ENCODE measurements at regions not wholly inside any gene's neighbourhood (a gene's known extent, or its start where the extent isn't known, plus 50 kb on each side); places are given as distances from the start of the nearest gene placed in this dataset.

DNA sequence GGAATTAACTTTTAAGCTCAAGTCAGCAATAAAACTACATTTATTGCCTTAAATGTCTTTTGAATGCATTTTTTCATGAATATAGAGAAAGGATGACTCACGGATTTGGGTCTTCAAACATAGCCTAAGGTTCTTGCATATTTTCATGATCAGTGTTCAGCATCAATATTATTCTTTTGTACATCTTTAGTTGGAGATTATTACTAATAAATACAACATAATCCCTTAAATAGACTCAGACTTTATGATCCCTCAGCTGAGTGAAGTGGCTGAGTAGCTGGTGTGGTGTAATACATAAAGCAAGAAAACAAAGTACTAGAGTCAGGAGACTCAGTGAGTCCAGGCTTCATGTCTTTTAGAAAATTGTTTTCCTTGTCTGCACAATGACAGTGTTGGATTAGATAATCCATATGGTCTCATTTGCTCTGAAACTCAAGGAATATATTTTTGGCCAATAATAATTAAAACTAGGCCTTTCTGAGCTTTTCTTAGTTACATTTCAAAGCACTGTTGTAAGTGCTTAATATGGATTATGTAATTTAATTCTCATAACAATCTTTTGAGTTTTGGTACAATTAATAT lies 78.3 kb upstream of the UNC5C start:
- TF ChIP-seq RFX5 (IDR thresholded peaks at IDR 0.05; ENCODE audit: low read depth, low read length) (no peak), CTCF (conservative IDR thresholded peaks at IDR 0.05; ENCODE audit: low read depth, low read length) (no peak), POLR2A (IDR thresholded peaks at IDR 0.05; ENCODE audit: low read depth, low read length) (no peak), MXI1 (IDR thresholded peaks at IDR 0.05; ENCODE audit: borderline replicate concordance, low read depth, low read length) (no peak)
